HCT116 (cell line): ENCODE measurements at regions not wholly inside any gene's neighbourhood (a gene's known extent, or its start where the extent isn't known, plus 50 kb on each side); places are given as distances from the start of the nearest gene placed in this dataset.

ENCODE experiments used
- ATAC-seq: fragments of 200-7000 bp; cut with Tn5 transposase; 2 replicates; pipeline ENCODE4 v1.9.1; 2020; ENCODE audit warnings: mild to moderate bottlenecking, moderate library complexity
- BruUV-seq: library from RNA; stranded (reverse); fragments of 400-500 nt; replicated peaks from 2 replicates; lab custom pipeline; 2021; lab: Mats Ljungman, UMichigan
- CTCF ChIA-PET: fragments of 300-600 bp; sonication (Branson Sonifier 250); formaldehyde crosslinking; loops from one replicate; lab custom pipeline; 2021; ENCODE audit warnings: antibody characterized with exemption; lab: Charles Lee
- POLR2A ChIA-PET: fragments of 300-600, 350-600 bp; sonication (Branson Sonifier 250); formaldehyde crosslinking; loops from one replicate; lab custom pipeline; 2021; ENCODE audit warnings: antibody characterized with exemption; lab: Charles Lee
- RAD21 ChIA-PET, 2 experiments: fragments of 300-600 bp; sonication (Branson Sonifier 250); formaldehyde crosslinking; loops; one replicate each; lab custom pipeline; 2023; ENCODE audit warnings: low total read pairs in 2 of 2; ENCODE audit not compliant: uncharacterized antibody in 2 of 2, unreplicated experiment in 2 of 2, low non-redundant PET in 1 of 2; lab: Charles Lee
- DNase-seq: peaks from one replicate; pipeline ENCODE4 v3.0.0-alpha.2; 2010; ENCODE audit warnings: low read depth, low spot score
- H2AFZ ChIP-seq: fragments of 200-600 bp; shearing (Covaris generic), sonication (generic); 2 replicates; pipeline ENCODE4 v1.6.1; 2017; ENCODE audit warnings: low read depth, mixed run types, mixed read lengths, antibody characterized with exemption, low read length; ENCODE audit not compliant: poor library complexity, severe bottlenecking
- H3K27ac ChIP-seq: 2 replicates; pipeline ENCODE4 v1.5.1; 2012; ENCODE audit warnings: low read depth, low read length
- H3K27me3 ChIP-seq: fragments of 200-600 bp; sonication (generic); 2 replicates; pipeline ENCODE4 v1.6.1; 2016; ENCODE audit warnings: mixed run types, low read length, mixed read lengths; ENCODE audit not compliant: insufficient read depth
- H3K36me3 ChIP-seq, 2 experiments: fragments of 200-500 bp in 1 of 2; fragments of 200-600 bp in 1 of 2; sonication (Bioruptor generic) in 1 of 2; sonication (generic) in 1 of 2; 2 replicates each; pipeline versions ENCODE4 v1.5.1 to v1.6.1; 2014 to 2016; ENCODE audit warnings: low read length in 2 of 2, inconsistent platforms in 1 of 2, mixed read lengths in 1 of 2, mixed run types in 1 of 2; ENCODE audit not compliant: insufficient read depth in 2 of 2, control insufficient read depth in 1 of 2
- H3K4me1 ChIP-seq, 2 experiments: fragments of 200-600 bp in 1 of 2; sonication (generic) in 1 of 2; 2 replicates each; pipeline versions ENCODE4 v1.5.1 to v1.6.1; 2012 to 2017; ENCODE audit warnings: low read length in 2 of 2, inconsistent platforms in 1 of 2, mild to moderate bottlenecking in 1 of 2, mixed read lengths in 1 of 2, mixed run types in 1 of 2, moderate library complexity in 1 of 2; ENCODE audit not compliant: insufficient read depth in 2 of 2, control insufficient read depth in 1 of 2
- H3K4me2 ChIP-seq: fragments of 200-600 bp; sonication (generic); 2 replicates; pipeline ENCODE4 v1.6.1; 2017; ENCODE audit warnings: mixed run types, low read length, mixed read lengths
- H3K4me3 ChIP-seq, 2 experiments: fragments of 200-600 bp in 1 of 2; sonication (generic) in 1 of 2; replicated peaks in 1 of 2; 2 replicates each; pipeline ENCODE4 v1.5.1; 2011 to 2016; ENCODE audit warnings: low read length in 2 of 2, control low read depth in 1 of 2, low read depth in 1 of 2, mild to moderate bottlenecking in 1 of 2, mixed read lengths in 1 of 2, mixed run types in 1 of 2
- H3K79me2 ChIP-seq: fragments of 200-600 bp; sonication (generic); 2 replicates; pipeline ENCODE4 v1.6.1; 2017; ENCODE audit warnings: mild to moderate bottlenecking, mixed run types, low read length, moderate library complexity, mixed read lengths; ENCODE audit not compliant: insufficient read depth
- H3K9ac ChIP-seq: fragments of 200-600 bp; sonication (generic); 2 replicates; pipeline ENCODE4 v1.6.1; 2016; ENCODE audit warnings: low read length, mixed read lengths
- H3K9me2 ChIP-seq: fragments of 200-600 bp; sonication (generic), shearing (Covaris generic); 2 replicates; pipeline ENCODE4 v1.6.1; 2017; ENCODE audit warnings: mixed run types, mild to moderate bottlenecking, moderate library complexity; ENCODE audit not compliant: insufficient read depth
- H3K9me3 ChIP-seq, 2 experiments: fragments of 200-500 bp in 1 of 2; fragments of 200-600 bp in 1 of 2; sonication (Bioruptor generic) in 1 of 2; sonication (generic) in 1 of 2; 2 replicates each; pipeline ENCODE4 v1.6.1; 2014 to 2017; ENCODE audit warnings: low read length in 2 of 2, mixed read lengths in 2 of 2, inconsistent platforms in 1 of 2, low read depth in 1 of 2, mild to moderate bottlenecking in 1 of 2, mixed run types in 1 of 2, moderate library complexity in 1 of 2; ENCODE audit not compliant: control insufficient read depth in 1 of 2, insufficient read depth in 1 of 2
- H4K20me1 ChIP-seq: fragments of 200-600 bp; sonication (generic), shearing (Covaris generic); 2 replicates; pipeline ENCODE4 v1.6.1; 2017; ENCODE audit warnings: mixed run types, mild to moderate bottlenecking, moderate library complexity; ENCODE audit not compliant: insufficient read depth
- CBX3 ChIP-seq: IDR thresholded peaks from 2 replicates; pipeline ENCODE4 v1.6.1; 2012; ENCODE audit warnings: low read depth
- CEBPB ChIP-seq: IDR thresholded peaks from 2 replicates; pipeline ENCODE4 v1.6.1; 2012; ENCODE audit warnings: low read depth
- EGR1 ChIP-seq: IDR thresholded peaks from 2 replicates; pipeline ENCODE4 v1.6.1; 2012; ENCODE audit warnings: low read depth
- EZH2 ChIP-seq: fragments of 200-600 bp; sonication (generic); IDR thresholded peaks from 2 replicates; pipeline ENCODE4 v1.6.1; 2017; ENCODE audit warnings: antibody characterized with exemption, mixed run types
- EZH2phosphoT487 ChIP-seq: fragments of 200-600 bp; IDR thresholded peaks from 2 replicates; pipeline ENCODE4 v1.6.1; 2018; ENCODE audit warnings: antibody characterized with exemption, borderline replicate concordance
- FOSL1 ChIP-seq: IDR thresholded peaks from 2 replicates; pipeline ENCODE4 v1.6.1; 2012; ENCODE audit warnings: low read depth
- JUND ChIP-seq: IDR thresholded peaks from 2 replicates; pipeline ENCODE4 v1.6.1; 2012
- POLR2A ChIP-seq: IDR thresholded peaks from 2 replicates; pipeline ENCODE4 v1.7.0; 2011; ENCODE audit warnings: borderline replicate concordance; ENCODE audit not compliant: insufficient read depth, insufficient read length; ENCODE audit errors: extremely low read depth
- RAD21 ChIP-seq: IDR thresholded peaks from 2 replicates; pipeline ENCODE4 v1.6.1; 2012; ENCODE audit warnings: low read depth, mild to moderate bottlenecking
- SIN3A ChIP-seq: IDR thresholded peaks from 2 replicates; pipeline ENCODE4 v1.6.1; 2012; ENCODE audit warnings: low read depth
- TCF7L2 ChIP-seq: IDR thresholded peaks from 2 replicates; pipeline ENCODE4 v1.7.0; 2011; ENCODE audit warnings: borderline replicate concordance, inconsistent platforms; ENCODE audit not compliant: insufficient read depth, insufficient read length; ENCODE audit errors: extremely low read depth
- YY1 ChIP-seq: IDR thresholded peaks from 2 replicates; pipeline ENCODE4 v1.6.1; 2011; ENCODE audit warnings: low read length, low read depth, moderate library complexity, mild to moderate bottlenecking; ENCODE audit not compliant: insufficient replicate concordance; ENCODE audit errors: extremely low read depth
- ZFX ChIP-seq: fragments of 450-650 bp; IDR thresholded peaks from 2 replicates; pipeline ENCODE4 v1.6.1; 2017
- ZNF274 ChIP-seq: fragments of 200-500 bp; sonication (Bioruptor generic); IDR thresholded peaks from 2 replicates; pipeline ENCODE4 v1.6.1; 2014; ENCODE audit warnings: mild to moderate bottlenecking, low read depth, low read length, inconsistent platforms
- intact Hi-C: fragments of 100-400 bp; cut with micrococcal nuclease; formaldehyde crosslinking; loops from 2 replicates; pipeline ENCODE4 v1.10.0; 2022
- TF ChIP-seq, protein P1 (sequence below): IDR thresholded peaks from 2 replicates; pipeline ENCODE4 v1.6.1; 2012
- TF ChIP-seq, protein P2 (sequence below): IDR thresholded peaks from 2 replicates; pipeline ENCODE4 v1.6.1; 2012; ENCODE audit warnings: low read depth
- TF ChIP-seq, protein P3 (sequence below), 3 experiments: fragments of 200-600 bp in 1 of 3; sonication (generic) in 1 of 3; IDR thresholded peaks in 2 of 3; conservative IDR thresholded peaks in 1 of 3; 2 replicates each; pipeline ENCODE4 v1.5.1; 2012 to 2017; ENCODE audit warnings: low read depth in 2 of 3, low read length in 2 of 3, antibody characterized with exemption in 1 of 3, borderline replicate concordance in 1 of 3, control low read depth in 1 of 3, mild to moderate bottlenecking in 1 of 3, mixed read lengths in 1 of 3, mixed run types in 1 of 3, moderate library complexity in 1 of 3; ENCODE audit not compliant: insufficient read depth in 1 of 3
- TF ChIP-seq, protein P4 (sequence below): IDR thresholded peaks from 2 replicates; pipeline ENCODE4 v1.6.1; 2012
- TF ChIP-seq, protein P5 (sequence below): IDR thresholded peaks from 2 replicates; pipeline ENCODE4 v1.6.1; 2011; ENCODE audit warnings: mild to moderate bottlenecking, low read length, moderate library complexity; ENCODE audit not compliant: insufficient replicate concordance; ENCODE audit errors: extremely low read depth

DNA sequence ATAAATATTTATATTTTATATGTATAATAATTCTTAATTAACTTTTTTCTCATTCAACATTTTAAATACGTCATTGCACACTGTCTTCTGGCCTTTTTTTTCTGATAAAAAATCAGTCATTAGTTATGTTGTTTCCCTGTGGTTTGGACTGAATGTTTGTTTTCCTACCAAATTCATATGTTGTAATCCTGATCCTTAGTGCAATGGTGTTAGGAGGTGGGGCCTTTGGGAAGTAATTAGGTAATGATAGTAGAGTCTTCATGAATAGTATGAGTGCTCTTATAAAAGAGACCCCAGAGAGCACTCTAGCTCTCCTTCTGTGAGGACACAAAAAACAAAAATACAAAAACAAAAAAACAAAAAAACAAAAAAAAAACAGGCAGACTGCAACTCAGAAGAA is 117.2 kb downstream of the GASK1B start:
- H3K27ac ChIP-seq: no peak overlapping the region
- POLR2A ChIA-PET: interaction anchor here (0.6 kb wide), 1 partner anchor 110 kb away, joined by 3 read pairs; no protein-coding TSS in a partner anchor
- intact Hi-C loops: no loop called here
- BruUV-seq: no TSS peak
- CTCF ChIA-PET: no interaction called here
- RAD21 ChIA-PET: no interaction called here
- ATAC-seq: no peak
- no peaks in the 10 kb centered on the region for H3K36me3 ChIP-seq
- no peak overlapping the region for H3K9ac ChIP-seq
- no peaks in the 10 kb centered on the region for H3K79me2 ChIP-seq
- H3K9me2 ChIP-seq: no peaks in the 10 kb centered on the region
- no peak for DNase-seq
- no peak overlapping the region for H3K4me3 ChIP-seq
- H4K20me1 ChIP-seq: no peaks in the 10 kb centered on the region
- H2AFZ ChIP-seq: no peak overlapping the region
- no peak overlapping the region for H3K4me2 ChIP-seq
- TF ChIP-seq SIN3A (no peak), YY1 (no peak), ZFX (no peak), CEBPB (no peak), JUND (no peak), EZH2phosphoT487 (no peak), FOSL1 (no peak), ZNF274 (no peak), TCF7L2 (no peak), EZH2 (no peak), RAD21 (no peak), POLR2A (no peak), EGR1 (no peak), CBX3 (no peak)
- TF ChIP-seq, protein P1, sequence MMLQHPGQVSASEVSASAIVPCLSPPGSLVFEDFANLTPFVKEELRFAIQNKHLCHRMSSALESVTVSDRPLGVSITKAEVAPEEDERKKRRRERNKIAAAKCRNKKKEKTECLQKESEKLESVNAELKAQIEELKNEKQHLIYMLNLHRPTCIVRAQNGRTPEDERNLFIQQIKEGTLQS: no peak
- TF ChIP-seq, protein P2, sequence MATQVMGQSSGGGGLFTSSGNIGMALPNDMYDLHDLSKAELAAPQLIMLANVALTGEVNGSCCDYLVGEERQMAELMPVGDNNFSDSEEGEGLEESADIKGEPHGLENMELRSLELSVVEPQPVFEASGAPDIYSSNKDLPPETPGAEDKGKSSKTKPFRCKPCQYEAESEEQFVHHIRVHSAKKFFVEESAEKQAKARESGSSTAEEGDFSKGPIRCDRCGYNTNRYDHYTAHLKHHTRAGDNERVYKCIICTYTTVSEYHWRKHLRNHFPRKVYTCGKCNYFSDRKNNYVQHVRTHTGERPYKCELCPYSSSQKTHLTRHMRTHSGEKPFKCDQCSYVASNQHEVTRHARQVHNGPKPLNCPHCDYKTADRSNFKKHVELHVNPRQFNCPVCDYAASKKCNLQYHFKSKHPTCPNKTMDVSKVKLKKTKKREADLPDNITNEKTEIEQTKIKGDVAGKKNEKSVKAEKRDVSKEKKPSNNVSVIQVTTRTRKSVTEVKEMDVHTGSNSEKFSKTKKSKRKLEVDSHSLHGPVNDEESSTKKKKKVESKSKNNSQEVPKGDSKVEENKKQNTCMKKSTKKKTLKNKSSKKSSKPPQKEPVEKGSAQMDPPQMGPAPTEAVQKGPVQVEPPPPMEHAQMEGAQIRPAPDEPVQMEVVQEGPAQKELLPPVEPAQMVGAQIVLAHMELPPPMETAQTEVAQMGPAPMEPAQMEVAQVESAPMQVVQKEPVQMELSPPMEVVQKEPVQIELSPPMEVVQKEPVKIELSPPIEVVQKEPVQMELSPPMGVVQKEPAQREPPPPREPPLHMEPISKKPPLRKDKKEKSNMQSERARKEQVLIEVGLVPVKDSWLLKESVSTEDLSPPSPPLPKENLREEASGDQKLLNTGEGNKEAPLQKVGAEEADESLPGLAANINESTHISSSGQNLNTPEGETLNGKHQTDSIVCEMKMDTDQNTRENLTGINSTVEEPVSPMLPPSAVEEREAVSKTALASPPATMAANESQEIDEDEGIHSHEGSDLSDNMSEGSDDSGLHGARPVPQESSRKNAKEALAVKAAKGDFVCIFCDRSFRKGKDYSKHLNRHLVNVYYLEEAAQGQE: no peak
- TF ChIP-seq, protein P3, sequence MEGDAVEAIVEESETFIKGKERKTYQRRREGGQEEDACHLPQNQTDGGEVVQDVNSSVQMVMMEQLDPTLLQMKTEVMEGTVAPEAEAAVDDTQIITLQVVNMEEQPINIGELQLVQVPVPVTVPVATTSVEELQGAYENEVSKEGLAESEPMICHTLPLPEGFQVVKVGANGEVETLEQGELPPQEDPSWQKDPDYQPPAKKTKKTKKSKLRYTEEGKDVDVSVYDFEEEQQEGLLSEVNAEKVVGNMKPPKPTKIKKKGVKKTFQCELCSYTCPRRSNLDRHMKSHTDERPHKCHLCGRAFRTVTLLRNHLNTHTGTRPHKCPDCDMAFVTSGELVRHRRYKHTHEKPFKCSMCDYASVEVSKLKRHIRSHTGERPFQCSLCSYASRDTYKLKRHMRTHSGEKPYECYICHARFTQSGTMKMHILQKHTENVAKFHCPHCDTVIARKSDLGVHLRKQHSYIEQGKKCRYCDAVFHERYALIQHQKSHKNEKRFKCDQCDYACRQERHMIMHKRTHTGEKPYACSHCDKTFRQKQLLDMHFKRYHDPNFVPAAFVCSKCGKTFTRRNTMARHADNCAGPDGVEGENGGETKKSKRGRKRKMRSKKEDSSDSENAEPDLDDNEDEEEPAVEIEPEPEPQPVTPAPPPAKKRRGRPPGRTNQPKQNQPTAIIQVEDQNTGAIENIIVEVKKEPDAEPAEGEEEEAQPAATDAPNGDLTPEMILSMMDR (IDR thresholded peaks at IDR 0.05 in 2 of 3, conservative IDR thresholded peaks at IDR 0.05 in 1 of 3; ENCODE audit: borderline replicate concordance in 1 of 3, insufficient read depth in 1 of 3, low read depth in 2 of 3, low read length in 2 of 3): no peak
- TF ChIP-seq, protein P4, sequence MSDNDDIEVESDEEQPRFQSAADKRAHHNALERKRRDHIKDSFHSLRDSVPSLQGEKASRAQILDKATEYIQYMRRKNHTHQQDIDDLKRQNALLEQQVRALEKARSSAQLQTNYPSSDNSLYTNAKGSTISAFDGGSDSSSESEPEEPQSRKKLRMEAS: no peak
- TF ChIP-seq, protein P5, sequence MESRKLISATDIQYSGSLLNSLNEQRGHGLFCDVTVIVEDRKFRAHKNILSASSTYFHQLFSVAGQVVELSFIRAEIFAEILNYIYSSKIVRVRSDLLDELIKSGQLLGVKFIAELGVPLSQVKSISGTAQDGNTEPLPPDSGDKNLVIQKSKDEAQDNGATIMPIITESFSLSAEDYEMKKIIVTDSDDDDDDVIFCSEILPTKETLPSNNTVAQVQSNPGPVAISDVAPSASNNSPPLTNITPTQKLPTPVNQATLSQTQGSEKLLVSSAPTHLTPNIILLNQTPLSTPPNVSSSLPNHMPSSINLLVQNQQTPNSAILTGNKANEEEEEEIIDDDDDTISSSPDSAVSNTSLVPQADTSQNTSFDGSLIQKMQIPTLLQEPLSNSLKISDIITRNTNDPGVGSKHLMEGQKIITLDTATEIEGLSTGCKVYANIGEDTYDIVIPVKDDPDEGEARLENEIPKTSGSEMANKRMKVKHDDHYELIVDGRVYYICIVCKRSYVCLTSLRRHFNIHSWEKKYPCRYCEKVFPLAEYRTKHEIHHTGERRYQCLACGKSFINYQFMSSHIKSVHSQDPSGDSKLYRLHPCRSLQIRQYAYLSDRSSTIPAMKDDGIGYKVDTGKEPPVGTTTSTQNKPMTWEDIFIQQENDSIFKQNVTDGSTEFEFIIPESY: no peak
- TF ChIP-seq, all 23 proteins: peak for 0
- H3K4me1 ChIP-seq: no peaks in the 10 kb centered on the region
- H3K9me3 ChIP-seq: no peaks in the 10 kb centered on the region
- no peaks in the 10 kb centered on the region for H3K27me3 ChIP-seq
